IMR-90 (cell line): ENCODE measurements at regions not wholly inside any gene's neighbourhood (a gene's known extent, or its start where the extent isn't known, plus 50 kb on each side); places are given as distances from the start of the nearest gene placed in this dataset.
A peak's percentile ranks its signal among the peaks of the same experiment; 100 is the strongest.

Experiments
- ATAC-seq: fragments of 200-7000 bp; cut with Tn5 transposase; 2 replicates; pipeline ENCODE4 v1.9.1; 2020; ENCODE audit warnings: low read depth, mild to moderate bottlenecking, moderate library complexity
- BruUV-seq: library from RNA; stranded (reverse); fragments of 400-500 nt; replicated peaks from 2 replicates; lab custom pipeline; 2021; lab: Mats Ljungman, UMichigan
- CTCF ChIA-PET: fragments of 300-600 bp; formaldehyde crosslinking; extraction: SDS; loops from one replicate; lab custom pipeline; 2021; ENCODE audit warnings: antibody characterized with exemption; lab: Yijun Ruan, JAX
- POLR2A ChIA-PET: fragments of 300-600 bp; sonication (Branson Sonifier 250); formaldehyde crosslinking; loops from one replicate; lab custom pipeline; 2022; ENCODE audit warnings: antibody characterized with exemption; ENCODE audit not compliant: unreplicated experiment; lab: Charles Lee
- DNase-seq: peaks from one replicate; pipeline ENCODE4 v3.0.0; 2013
- H2AFZ ChIP-seq: replicated peaks from 2 replicates; pipeline ENCODE3; 2013; ENCODE audit warnings: low read length, mild to moderate bottlenecking; ENCODE audit not compliant: poor library complexity
- H2AK5ac ChIP-seq: 2 replicates; pipeline ENCODE4 v1.6.1; 2013; ENCODE audit warnings: low read depth, low read length, inconsistent platforms
- H2AK9ac ChIP-seq: replicated peaks from 2 replicates; pipeline ENCODE3; 2013; ENCODE audit warnings: mild to moderate bottlenecking, low read depth, low read length, moderate library complexity; ENCODE audit not compliant: poor library complexity
- H2BK120ac ChIP-seq: 2 replicates; pipeline ENCODE4 v1.6.1; 2013; ENCODE audit warnings: low read depth, low read length, inconsistent platforms
- H2BK15ac ChIP-seq: 3 replicates; pipeline ENCODE4 v1.6.1; 2013; ENCODE audit warnings: low read depth, low read length, inconsistent platforms
- H2BK20ac ChIP-seq: 2 replicates; pipeline ENCODE4 v1.6.1; 2013; ENCODE audit warnings: low read depth, mild to moderate bottlenecking, inconsistent platforms, low read length, moderate library complexity
- H2BK5ac ChIP-seq: 2 replicates; pipeline ENCODE4 v1.6.1; 2013; ENCODE audit warnings: mild to moderate bottlenecking, low read depth, low read length, inconsistent platforms; ENCODE audit not compliant: poor library complexity, severe bottlenecking
- H3K14ac ChIP-seq: replicated peaks from 2 replicates; pipeline ENCODE4 v1.6.1; 2013; ENCODE audit warnings: low read depth, low read length, inconsistent platforms
- H3K18ac ChIP-seq: 2 replicates; pipeline ENCODE4 v1.6.1; 2013; ENCODE audit warnings: low read depth, low read length, control low read depth
- H3K23ac ChIP-seq: 2 replicates; pipeline ENCODE4 v1.6.1; 2013; ENCODE audit warnings: low read depth, low read length, inconsistent platforms
- H3K27ac ChIP-seq: 2 replicates; pipeline ENCODE4 v1.5.1; 2013; ENCODE audit warnings: mild to moderate bottlenecking, control low read depth, low read length; ENCODE audit not compliant: insufficient read depth
- H3K27me3 ChIP-seq: 2 replicates; pipeline ENCODE4 v1.6.1; 2013; ENCODE audit warnings: low read length; ENCODE audit not compliant: control insufficient read depth, insufficient read depth
- H3K36me3 ChIP-seq: 2 replicates; pipeline ENCODE4 v1.6.1; 2013; ENCODE audit warnings: low read length, mixed read lengths; ENCODE audit not compliant: control insufficient read depth, insufficient read depth
- H3K4ac ChIP-seq: 2 replicates; pipeline ENCODE4 v1.6.1; 2013; ENCODE audit warnings: low read depth, low read length, inconsistent platforms
- H3K4me1 ChIP-seq: 2 replicates; pipeline ENCODE4 v1.6.1; 2013; ENCODE audit warnings: low read length, mixed read lengths; ENCODE audit not compliant: control insufficient read depth, insufficient read depth
- H3K4me2 ChIP-seq: 2 replicates; pipeline ENCODE4 v1.6.1; 2013; ENCODE audit warnings: low read depth, mild to moderate bottlenecking, control low read depth, low read length, moderate library complexity
- H3K4me3 ChIP-seq: 2 replicates; pipeline ENCODE4 v1.5.1; 2013; ENCODE audit warnings: low read depth, mild to moderate bottlenecking, control low read depth, low read length, moderate library complexity; ENCODE audit not compliant: insufficient read depth
- H3K56ac ChIP-seq: 2 replicates; pipeline ENCODE4 v1.6.1; 2013; ENCODE audit warnings: low read length, inconsistent platforms; ENCODE audit not compliant: insufficient read depth; ENCODE audit errors: extremely low read depth
- H3K79me1 ChIP-seq, 2 experiments: 2 replicates each; pipeline ENCODE4 v1.6.1; 2013; ENCODE audit warnings: low read length in 2 of 2, inconsistent platforms in 1 of 2, low read depth in 1 of 2
- H3K9ac ChIP-seq: 2 replicates; pipeline ENCODE4 v1.6.1; 2013; ENCODE audit warnings: low read depth, low read length, control low read depth
- H3K9me1 ChIP-seq: 2 replicates; pipeline ENCODE4 v1.6.1; 2013; ENCODE audit warnings: low read length, inconsistent platforms; ENCODE audit not compliant: insufficient read depth
- H3K9me3 ChIP-seq: 2 replicates; pipeline ENCODE4 v1.6.1; 2013; ENCODE audit warnings: low read length; ENCODE audit not compliant: control insufficient read depth, insufficient read depth
- H4K20me1 ChIP-seq: 2 replicates; pipeline ENCODE4 v1.6.1; 2013; ENCODE audit warnings: low read length, inconsistent platforms; ENCODE audit not compliant: insufficient read depth
- H4K5ac ChIP-seq: 2 replicates; pipeline ENCODE4 v1.6.1; 2013; ENCODE audit warnings: mild to moderate bottlenecking, low read depth, low read length, control low read depth
- H4K8ac ChIP-seq, 2 experiments: 2 replicates each; pipeline ENCODE4 v1.6.1; 2013; ENCODE audit warnings: low read depth in 2 of 2, low read length in 2 of 2, control low read depth in 1 of 2, inconsistent platforms in 1 of 2
- H4K91ac ChIP-seq: 2 replicates; pipeline ENCODE4 v1.6.1; 2013; ENCODE audit warnings: low read depth, low read length, inconsistent platforms; ENCODE audit not compliant: insufficient read depth
- CEBPB ChIP-seq: IDR thresholded peaks from 2 replicates; pipeline ENCODE4 v1.6.1; 2012; ENCODE audit warnings: low read depth, low read length, improper control_type of control experiment
- FOS ChIP-seq: fragments of 150-350 bp; IDR thresholded peaks from 2 replicates; pipeline ENCODE4 v1.6.1; 2016; ENCODE audit warnings: low read depth, low read length
- MAFK ChIP-seq: IDR thresholded peaks from 2 replicates; pipeline ENCODE4 v1.6.1; 2012; ENCODE audit warnings: low read depth, low read length, improper control_type of control experiment
- MXI1 ChIP-seq: IDR thresholded peaks from 2 replicates; pipeline ENCODE4 v1.6.1; 2012; ENCODE audit warnings: low read depth, mild to moderate bottlenecking, low read length, moderate library complexity, borderline replicate concordance
- RAD21 ChIP-seq: IDR thresholded peaks from 2 replicates; pipeline ENCODE4 v1.6.1; 2012; ENCODE audit warnings: low read length, improper control_type of control experiment
- SMC3 ChIP-seq: fragments of 150-350 bp; IDR thresholded peaks from 2 replicates; pipeline ENCODE4 v1.6.1; 2016; ENCODE audit warnings: low read depth, mild to moderate bottlenecking, antibody characterized with exemption, low read length, moderate library complexity
- WGBS, 2 experiments: methylation state at CpG; one replicate each; pipeline versions ENCODE4 v1.1.5 to v1.1.7; 2013; ENCODE audit warnings: missing lambda C conversion rate in 2 of 2; ENCODE audit not compliant: insufficient read length in 1 of 2; ENCODE audit errors: extremely low coverage in 2 of 2; 5-methylcytosine and 5-hydroxymethylcytosine counted together
- dilution Hi-C: fragments of 300-500 bp; cut with HindIII; formaldehyde crosslinking; loops from one replicate; pipeline ENCODE4 v1.14.3; 2018; ENCODE audit warnings: low sequenced_read_pairs; ENCODE audit not compliant: unreplicated experiment
- in situ Hi-C: fragments of 300-500 bp; cut with MboI; formaldehyde crosslinking; loops from 3 replicates; pipeline ENCODE4 v1.14.3; 2019; ENCODE audit warnings: low sequenced_read_pairs, inconsistent platforms, mixed read lengths
- intact Hi-C: fragments of 100-400 bp; cut with micrococcal nuclease; formaldehyde crosslinking; loops from 2 replicates; pipeline ENCODE4 v1.10.0; 2022
- TF ChIP-seq, protein P1 (sequence below): fragments of 150-350 bp; IDR thresholded peaks from 2 replicates; pipeline ENCODE4 v1.6.1; 2017; ENCODE audit warnings: mild to moderate bottlenecking, antibody characterized with exemption, low read length, low read depth
- TF ChIP-seq, protein P2 (sequence below): conservative IDR thresholded peaks from 2 replicates; pipeline ENCODE4 v1.5.1; 2012; ENCODE audit warnings: mild to moderate bottlenecking, low read depth, low read length, improper control_type of control experiment

DNA sequence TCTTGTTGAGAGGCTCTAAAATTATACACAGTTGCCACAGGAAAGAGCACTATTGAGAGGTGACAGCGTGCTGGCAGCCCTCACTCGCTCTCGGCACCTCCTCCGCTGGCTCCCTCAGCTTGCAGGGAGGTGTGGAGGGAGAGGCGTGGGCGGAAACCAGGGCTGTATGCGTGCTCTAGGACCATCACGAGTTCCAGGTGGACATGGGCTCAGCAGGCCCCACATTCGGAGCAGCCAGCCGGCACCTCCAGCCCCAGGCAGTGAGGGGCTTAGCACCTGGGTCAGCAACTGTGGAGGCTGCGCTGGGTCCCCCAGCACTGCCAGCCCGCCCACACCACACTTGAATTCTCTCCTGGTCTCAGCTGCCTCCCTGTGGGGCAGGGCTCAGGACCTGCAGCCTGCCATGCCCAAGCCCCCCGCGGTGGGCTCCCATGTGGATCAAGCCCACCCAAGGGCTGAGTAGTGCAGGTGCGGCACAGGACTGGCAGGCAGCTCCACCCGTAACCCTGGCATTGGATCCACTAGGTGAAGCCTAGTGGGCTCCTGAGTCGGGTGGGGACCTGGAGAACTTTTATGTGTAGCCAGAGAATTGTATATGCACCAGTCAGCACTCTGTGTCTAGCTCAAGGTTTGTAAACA lies 460.6 kb upstream of the ALCAM start:
- no peak overlapping the region for H3K27ac ChIP-seq
- no peak overlapping the region; the same call in 1 of the 2 replicates for H4K5ac ChIP-seq
- H3K9me1 ChIP-seq = 0 out of 2 replicates have a peak, but pooled peaks cover 3% of the 10 kb centered on the region
- H3K9me3 ChIP-seq = peaks cover 10% of the 10 kb centered on the region
- ChIA-PET POLR2A (no interaction called here), CTCF (no interaction called here)
- peak overlapping the region; percentile 27; the same call in 1 of the 3 replicates for H2BK15ac ChIP-seq
- H3K56ac ChIP-seq = no peak overlapping the region
- H3K23ac ChIP-seq = no peak overlapping the region
- dilution Hi-C loops = no loop called here
- peak overlapping the region; percentile 35; the same call in 1 of the 2 replicates for H4K91ac ChIP-seq
- 92% methylated on average over 10 of the region's 17 CpGs; no CpG with 5 or more reads in 1 of the 2 experiments for WGBS, 2 experiments
- peaks cover 6 to 14% of the 10 kb centered on the region in 2 experiments; a peak in 2 of 4 replicates for H3K79me1 ChIP-seq
- peak overlapping the region; percentile 49; the same call in 1 of the 2 replicates for H3K14ac ChIP-seq
- peak overlapping the region; percentile 70 for H2AK5ac ChIP-seq
- H3K36me3 ChIP-seq = no peaks in the 10 kb centered on the region
- no peaks in the 10 kb centered on the region for H4K20me1 ChIP-seq
- no peak overlapping the region for H3K4me2 ChIP-seq
- peaks cover 5% of the 10 kb centered on the region for H3K4me1 ChIP-seq
- intact Hi-C loops = no loop called here
- peak overlapping the region; percentile 67 for H3K4ac ChIP-seq
- H2AK9ac ChIP-seq = no peak overlapping the region
- in situ Hi-C loops = loop anchor here (25.0 kb wide), 1 partner anchor 456 kb away; the partner anchor contains the start of gene ALCAM
- no peaks in the 10 kb centered on the region for H3K27me3 ChIP-seq
- DNase-seq (no peak), ATAC-seq (no peak)
- no peak overlapping the region for H3K9ac ChIP-seq
- H3K18ac ChIP-seq = peak overlapping the region; percentile 39; the same call in 1 of the 2 replicates
- H2BK20ac ChIP-seq = peak overlapping the region; percentile 69
- H3K4me3 ChIP-seq = no peak overlapping the region
- BruUV-seq = no TSS peak
- peak overlapping the region; percentile 18 for H2AFZ ChIP-seq
- peak overlapping the region in 1 of 2 experiments; percentile 36; a peak in 1 of 4 replicates for H4K8ac ChIP-seq
- TF ChIP-seq, protein P1, sequence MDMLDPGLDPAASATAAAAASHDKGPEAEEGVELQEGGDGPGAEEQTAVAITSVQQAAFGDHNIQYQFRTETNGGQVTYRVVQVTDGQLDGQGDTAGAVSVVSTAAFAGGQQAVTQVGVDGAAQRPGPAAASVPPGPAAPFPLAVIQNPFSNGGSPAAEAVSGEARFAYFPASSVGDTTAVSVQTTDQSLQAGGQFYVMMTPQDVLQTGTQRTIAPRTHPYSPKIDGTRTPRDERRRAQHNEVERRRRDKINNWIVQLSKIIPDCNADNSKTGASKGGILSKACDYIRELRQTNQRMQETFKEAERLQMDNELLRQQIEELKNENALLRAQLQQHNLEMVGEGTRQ = no peak
- TF ChIP-seq SMC3 (no peak), MAFK (no peak), FOS (no peak), RAD21 (no peak), MXI1 (no peak), CEBPB (no peak)
- TF ChIP-seq, protein P2, sequence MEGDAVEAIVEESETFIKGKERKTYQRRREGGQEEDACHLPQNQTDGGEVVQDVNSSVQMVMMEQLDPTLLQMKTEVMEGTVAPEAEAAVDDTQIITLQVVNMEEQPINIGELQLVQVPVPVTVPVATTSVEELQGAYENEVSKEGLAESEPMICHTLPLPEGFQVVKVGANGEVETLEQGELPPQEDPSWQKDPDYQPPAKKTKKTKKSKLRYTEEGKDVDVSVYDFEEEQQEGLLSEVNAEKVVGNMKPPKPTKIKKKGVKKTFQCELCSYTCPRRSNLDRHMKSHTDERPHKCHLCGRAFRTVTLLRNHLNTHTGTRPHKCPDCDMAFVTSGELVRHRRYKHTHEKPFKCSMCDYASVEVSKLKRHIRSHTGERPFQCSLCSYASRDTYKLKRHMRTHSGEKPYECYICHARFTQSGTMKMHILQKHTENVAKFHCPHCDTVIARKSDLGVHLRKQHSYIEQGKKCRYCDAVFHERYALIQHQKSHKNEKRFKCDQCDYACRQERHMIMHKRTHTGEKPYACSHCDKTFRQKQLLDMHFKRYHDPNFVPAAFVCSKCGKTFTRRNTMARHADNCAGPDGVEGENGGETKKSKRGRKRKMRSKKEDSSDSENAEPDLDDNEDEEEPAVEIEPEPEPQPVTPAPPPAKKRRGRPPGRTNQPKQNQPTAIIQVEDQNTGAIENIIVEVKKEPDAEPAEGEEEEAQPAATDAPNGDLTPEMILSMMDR = no peak
- peak overlapping the region; percentile 54 for H2BK5ac ChIP-seq
- H2BK120ac ChIP-seq = peak overlapping the region; percentile 51
